HEK293 (cell line): ENCODE measurements at regions not wholly inside any gene's neighbourhood (a gene's known extent, or its start where the extent isn't known, plus 50 kb on each side); places are given as distances from the start of the nearest gene placed in this dataset.
A peak's percentile ranks its signal among the peaks of the same experiment; 100 is the strongest.

Experiments used
- CTCF ChIA-PET: fragments of 350-600 bp; formaldehyde crosslinking; extraction: SDS; loops from one replicate; lab custom pipeline; 2021; ENCODE audit warnings: antibody characterized with exemption; lab: Yijun Ruan, JAX
- POLR2A ChIA-PET: fragments of 300-600 bp; formaldehyde crosslinking; extraction: SDS; loops from one replicate; lab custom pipeline; 2020; ENCODE audit warnings: antibody characterized with exemption, inconsistent platforms; lab: Yijun Ruan, JAX
- H3K27ac ChIP-seq: fragments of 200-500 bp; sonication (Bioruptor generic); 2 replicates; pipeline ENCODE4 v1.5.1; 2014; ENCODE audit warnings: low read depth, low read length, control low read depth, inconsistent platforms; ENCODE audit errors: extremely low read depth
- H3K36me3 ChIP-seq, 2 experiments: fragments of 200-500 bp in 1 of 2; sonication (Bioruptor generic) in 1 of 2; 1 replicate in 1 of 2; 2 replicates in 1 of 2; pipeline ENCODE4 v1.5.1; 2014 to 2017; ENCODE audit warnings: inconsistent platforms in 2 of 2, low read length in 2 of 2; ENCODE audit not compliant: control insufficient read depth in 2 of 2, insufficient read depth in 1 of 2
- H3K4me1 ChIP-seq: fragments of 200-500 bp; sonication (Bioruptor generic); 2 replicates; pipeline ENCODE4 v1.5.1; 2014; ENCODE audit warnings: mild to moderate bottlenecking, low read length, inconsistent platforms; ENCODE audit not compliant: control insufficient read depth, insufficient read depth
- H3K4me3 ChIP-seq: 2 replicates; pipeline ENCODE4 v1.5.1; 2011; ENCODE audit warnings: low read depth, mild to moderate bottlenecking, control low read depth, low read length, moderate library complexity
- H3K9me3 ChIP-seq: fragments of 200-500 bp; sonication (Bioruptor generic); 2 replicates; pipeline ENCODE4 v1.5.1; 2014; ENCODE audit warnings: low read depth, low read length, inconsistent platforms; ENCODE audit not compliant: control insufficient read depth, insufficient read depth
- GLIS2 ChIP-seq: fragments of 450-650 bp; formaldehyde crosslinking; IDR thresholded peaks from 2 replicates; pipeline ENCODE4 v1.5.1; 2016; ENCODE audit warnings: missing biosample characterization, missing genetic modification characterization
- HOXA7 ChIP-seq: sonication (generic); formaldehyde crosslinking; IDR thresholded peaks from 2 replicates; pipeline ENCODE4 v1.8.1; 2022; ENCODE audit warnings: missing genetic modification reagents, borderline replicate concordance
- KLF9 ChIP-seq: fragments of 450-650 bp; formaldehyde crosslinking; IDR thresholded peaks from 2 replicates; pipeline ENCODE4 v1.5.1; 2016; ENCODE audit warnings: missing biosample characterization, missing genetic modification characterization, low read depth
- MYNN ChIP-seq: fragments of 450-650 bp; formaldehyde crosslinking; IDR thresholded peaks from 2 replicates; pipeline ENCODE4 v1.5.1; 2016; ENCODE audit warnings: missing biosample characterization, missing genetic modification characterization, borderline replicate concordance
- SCRT2 ChIP-seq: fragments of 450-650 bp; formaldehyde crosslinking; IDR thresholded peaks from 2 replicates; pipeline ENCODE4 v1.5.1; 2016; ENCODE audit warnings: missing biosample characterization, missing genetic modification characterization
- YY2 ChIP-seq: fragments of 450-650 bp; formaldehyde crosslinking; IDR thresholded peaks from 2 replicates; pipeline ENCODE4 v1.5.1; 2016; ENCODE audit warnings: missing biosample characterization, missing genetic modification characterization
- ZBTB21 ChIP-seq: fragments of 450-650 bp; formaldehyde crosslinking; IDR thresholded peaks from 2 replicates; pipeline ENCODE4 v1.5.1; 2017; ENCODE audit warnings: missing biosample characterization, missing genetic modification characterization
- ZBTB26 ChIP-seq: fragments of 450-650 bp; formaldehyde crosslinking; optimal IDR thresholded peaks from 2 replicates; pipeline ENCODE3; 2016; ENCODE audit warnings: missing biosample characterization, mild to moderate bottlenecking, missing genetic modification characterization
- ZBTB49 ChIP-seq: fragments of 450-650 bp; formaldehyde crosslinking; IDR thresholded peaks from 2 replicates; pipeline ENCODE4 v1.5.1; 2016; ENCODE audit warnings: missing biosample characterization, missing genetic modification characterization, low read depth
- ZBTB8A ChIP-seq: fragments of 450-650 bp; formaldehyde crosslinking; IDR thresholded peaks from 2 replicates; pipeline ENCODE4 v1.5.1; 2016; ENCODE audit warnings: missing biosample characterization, missing genetic modification characterization
- ZFHX2 ChIP-seq: fragments of 450-650 bp; formaldehyde crosslinking; conservative IDR thresholded peaks from 2 replicates; pipeline ENCODE4 v1.5.1; 2016; ENCODE audit warnings: missing biosample characterization, missing genetic modification characterization
- ZFP3 ChIP-seq: fragments of 450-650 bp; formaldehyde crosslinking; IDR thresholded peaks from 2 replicates; pipeline ENCODE4 v1.5.1; 2016; ENCODE audit warnings: low read depth, missing biosample characterization, missing genetic modification characterization
- ZNF132 ChIP-seq: fragments of 450-650 bp; formaldehyde crosslinking; IDR thresholded peaks from 2 replicates; pipeline ENCODE4 v1.5.1; 2017; ENCODE audit warnings: missing biosample characterization, missing genetic modification characterization, borderline replicate concordance
- ZNF155 ChIP-seq: fragments of 450-650 bp; formaldehyde crosslinking; IDR thresholded peaks from 2 replicates; pipeline ENCODE4 v1.5.1; 2016; ENCODE audit warnings: missing biosample characterization, missing genetic modification characterization
- ZNF169 ChIP-seq: fragments of 450-650 bp; formaldehyde crosslinking; IDR thresholded peaks from 2 replicates; pipeline ENCODE4 v1.5.1; 2016; ENCODE audit warnings: missing biosample characterization, missing genetic modification characterization
- ZNF174 ChIP-seq: fragments of 450-650 bp; formaldehyde crosslinking; IDR thresholded peaks from 2 replicates; pipeline ENCODE4 v1.5.0; 2017; ENCODE audit warnings: missing biosample characterization, mild to moderate bottlenecking, missing genetic modification characterization
- ZNF2 ChIP-seq: fragments of 450-650 bp; formaldehyde crosslinking; IDR thresholded peaks from 2 replicates; pipeline ENCODE4 v1.5.1; 2016; ENCODE audit warnings: missing biosample characterization, missing genetic modification characterization
- ZNF202 ChIP-seq: fragments of 450-650 bp; formaldehyde crosslinking; IDR thresholded peaks from 2 replicates; pipeline ENCODE4 v1.5.1; 2016; ENCODE audit warnings: missing biosample characterization, missing genetic modification characterization, borderline replicate concordance
- ZNF239 ChIP-seq: fragments of 450-650 bp; formaldehyde crosslinking; IDR thresholded peaks from 2 replicates; pipeline ENCODE4 v1.5.1; 2016; ENCODE audit warnings: missing biosample characterization, missing genetic modification characterization
- ZNF311 ChIP-seq: fragments of 450-650 bp; formaldehyde crosslinking; IDR thresholded peaks from 2 replicates; pipeline ENCODE4 v1.5.1; 2017; ENCODE audit warnings: missing biosample characterization, missing genetic modification characterization, borderline replicate concordance
- ZNF473 ChIP-seq: fragments of 450-650 bp; formaldehyde crosslinking; IDR thresholded peaks from 2 replicates; pipeline ENCODE4 v1.5.1; 2017; ENCODE audit warnings: missing biosample characterization, missing genetic modification characterization
- ZNF707 ChIP-seq: fragments of 450-650 bp; formaldehyde crosslinking; IDR thresholded peaks from 2 replicates; pipeline ENCODE4 v1.5.1; 2016; ENCODE audit warnings: missing biosample characterization, missing genetic modification characterization
- ZNF747 ChIP-seq: fragments of 450-650 bp; formaldehyde crosslinking; IDR thresholded peaks from 2 replicates; pipeline ENCODE4 v1.5.1; 2016; ENCODE audit warnings: missing biosample characterization, missing genetic modification characterization
- ZNF776 ChIP-seq: fragments of 450-650 bp; formaldehyde crosslinking; IDR thresholded peaks from 2 replicates; pipeline ENCODE4 v1.5.0; 2017; ENCODE audit warnings: missing biosample characterization, missing genetic modification characterization, borderline replicate concordance
- ZSCAN23 ChIP-seq: fragments of 450-650 bp; formaldehyde crosslinking; IDR thresholded peaks from 2 replicates; pipeline ENCODE4 v1.5.1; 2016; ENCODE audit warnings: missing biosample characterization, missing genetic modification characterization
- TF ChIP-seq, protein P1 (sequence below): fragments of 450-650 bp; formaldehyde crosslinking; IDR thresholded peaks from 2 replicates; pipeline ENCODE4 v1.5.1; 2017; ENCODE audit warnings: missing biosample characterization, missing genetic modification characterization
- TF ChIP-seq, protein P2 (sequence below): fragments of 450-650 bp; formaldehyde crosslinking; IDR thresholded peaks from 2 replicates; pipeline ENCODE4 v1.5.1; 2016; ENCODE audit warnings: missing biosample characterization, missing genetic modification characterization
- TF ChIP-seq, protein P3 (sequence below): fragments of 450-650 bp; formaldehyde crosslinking; IDR thresholded peaks from 2 replicates; pipeline ENCODE4 v1.5.1; 2017; ENCODE audit warnings: missing biosample characterization, missing genetic modification characterization

- H3K27ac ChIP-seq = peak overlapping the region; percentile 60; the same call in 1 of the 2 replicates
- H3K36me3 ChIP-seq = no peaks in the 10 kb centered on the region
- ChIA-PET POLR2A (no interaction called here), CTCF (no interaction called here)
- H3K4me3 ChIP-seq = no peak overlapping the region
- TF ChIP-seq ZSCAN23 (tag by site-specific recombination) (no peak), SCRT2 (tag by site-specific recombination) (no peak), ZBTB21 (no peak), ZNF202 (tag by site-specific recombination) (no peak), ZFP3 (tag by site-specific recombination) (no peak), HOXA7 (CRISPR knock-in tag) (no peak), MYNN (tag by site-specific recombination) (no peak), ZNF239 (no peak), ZNF169 (tag by site-specific recombination) (no peak), ZBTB8A (tag by site-specific recombination) (no peak), ZFHX2 (tag by site-specific recombination) (no peak), KLF9 (no peak), ZNF707 (tag by site-specific recombination) (no peak), ZNF776 (no peak), ZBTB49 (tag by site-specific recombination) (no peak), ZNF311 (tag by site-specific recombination) (no peak), ZNF174 (tag by site-specific recombination) (no peak)
- TF ChIP-seq, protein P1, sequence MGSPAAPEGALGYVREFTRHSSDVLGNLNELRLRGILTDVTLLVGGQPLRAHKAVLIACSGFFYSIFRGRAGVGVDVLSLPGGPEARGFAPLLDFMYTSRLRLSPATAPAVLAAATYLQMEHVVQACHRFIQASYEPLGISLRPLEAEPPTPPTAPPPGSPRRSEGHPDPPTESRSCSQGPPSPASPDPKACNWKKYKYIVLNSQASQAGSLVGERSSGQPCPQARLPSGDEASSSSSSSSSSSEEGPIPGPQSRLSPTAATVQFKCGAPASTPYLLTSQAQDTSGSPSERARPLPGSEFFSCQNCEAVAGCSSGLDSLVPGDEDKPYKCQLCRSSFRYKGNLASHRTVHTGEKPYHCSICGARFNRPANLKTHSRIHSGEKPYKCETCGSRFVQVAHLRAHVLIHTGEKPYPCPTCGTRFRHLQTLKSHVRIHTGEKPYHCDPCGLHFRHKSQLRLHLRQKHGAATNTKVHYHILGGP = no peak
- TF ChIP-seq, protein P2, sequence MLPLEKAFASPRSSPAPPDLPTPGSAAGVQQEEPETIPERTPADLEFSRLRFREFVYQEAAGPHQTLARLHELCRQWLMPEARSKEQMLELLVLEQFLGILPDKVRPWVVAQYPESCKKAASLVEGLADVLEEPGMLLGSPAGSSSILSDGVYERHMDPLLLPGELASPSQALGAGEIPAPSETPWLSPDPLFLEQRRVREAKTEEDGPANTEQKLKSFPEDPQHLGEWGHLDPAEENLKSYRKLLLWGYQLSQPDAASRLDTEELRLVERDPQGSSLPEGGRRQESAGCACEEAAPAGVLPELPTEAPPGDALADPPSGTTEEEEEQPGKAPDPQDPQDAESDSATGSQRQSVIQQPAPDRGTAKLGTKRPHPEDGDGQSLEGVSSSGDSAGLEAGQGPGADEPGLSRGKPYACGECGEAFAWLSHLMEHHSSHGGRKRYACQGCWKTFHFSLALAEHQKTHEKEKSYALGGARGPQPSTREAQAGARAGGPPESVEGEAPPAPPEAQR (tag by site-specific recombination) = no peak
- no peaks in the 10 kb centered on the region for H3K9me3 ChIP-seq
- H3K4me1 ChIP-seq = peaks cover 7% of the 10 kb centered on the region
Observed at GRCh38 chr14:101072531-101072930, 169.0 kb upstream of the RTL1 start.

- H3K9me3 ChIP-seq = no peaks in the 10 kb centered on the region
- H3K36me3 ChIP-seq = no peaks in the 10 kb centered on the region
- peaks cover 7% of the 10 kb centered on the region for H3K4me1 ChIP-seq
- ChIA-PET CTCF (interaction anchor here (0.7 kb wide), 1 partner anchor 634 kb away, joined by 4 read pairs; no protein-coding TSS in a partner anchor), POLR2A (no interaction called here)
- H3K4me3 ChIP-seq = no peak overlapping the region
- H3K27ac ChIP-seq = peak overlapping the region; percentile 60; the same call in 1 of the 2 replicates
- no peak for TF ChIP-seq ZNF155
- TF ChIP-seq ZBTB26 (tag by site-specific recombination) = peak; percentile 54
- TF ChIP-seq YY2 (tag by site-specific recombination) = no peak
- no peak for TF ChIP-seq ZNF747 (tag by site-specific recombination)
- no peak for TF ChIP-seq ZNF132 (tag by site-specific recombination)
- TF ChIP-seq, protein P3, sequence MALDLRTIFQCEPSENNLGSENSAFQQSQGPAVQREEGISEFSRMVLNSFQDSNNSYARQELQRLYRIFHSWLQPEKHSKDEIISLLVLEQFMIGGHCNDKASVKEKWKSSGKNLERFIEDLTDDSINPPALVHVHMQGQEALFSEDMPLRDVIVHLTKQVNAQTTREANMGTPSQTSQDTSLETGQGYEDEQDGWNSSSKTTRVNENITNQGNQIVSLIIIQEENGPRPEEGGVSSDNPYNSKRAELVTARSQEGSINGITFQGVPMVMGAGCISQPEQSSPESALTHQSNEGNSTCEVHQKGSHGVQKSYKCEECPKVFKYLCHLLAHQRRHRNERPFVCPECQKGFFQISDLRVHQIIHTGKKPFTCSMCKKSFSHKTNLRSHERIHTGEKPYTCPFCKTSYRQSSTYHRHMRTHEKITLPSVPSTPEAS (tag by site-specific recombination) = no peak
- peak; percentile 75; the same call in 1 of the 2 replicates for TF ChIP-seq ZNF2 (tag by site-specific recombination)
- TF ChIP-seq, protein P1 = no peak
- TF ChIP-seq GLIS2 = peak; percentile 89; the same call in 1 of the 2 replicates
- no peak for TF ChIP-seq ZNF473 (tag by site-specific recombination)
Observed at GRCh38 chr14:101072945-101073597, 169.5 kb upstream of the RTL1 start.
